ENCODE measurements at regions not wholly inside any gene's neighbourhood (a gene's known extent, or its start where the extent isn't known, plus 50 kb on each side); places are given as distances from the start of the nearest gene placed in this dataset.

- TF ChIP-seq CTCF (IDR thresholded peaks at IDR 0.05; ENCODE audit: partially characterized antibody, unreplicated experiment): no peak
- Mint-ChIP-seq H3K27me3 (ENCODE audit: unreplicated experiment) (peaks cover 4% of the 10 kb centered on the region), H3K4me3 (ENCODE audit: unreplicated experiment) (no peak overlapping the region), H3K4me1 (ENCODE audit: low read depth, unreplicated experiment) (peaks cover 8% of the 10 kb centered on the region), H3K27ac (ENCODE audit: unreplicated experiment) (no peak overlapping the region), H3K9me3 (ENCODE audit: unreplicated experiment) (peaks cover 2% of the 10 kb centered on the region), H3K36me3 (ENCODE audit: unreplicated experiment) (no peaks in the 10 kb centered on the region)
- DNase-seq: no peak
Measured at GRCh38 chr2:128550801-128551416, 232.2 kb upstream of the HS6ST1 start.

DNA sequence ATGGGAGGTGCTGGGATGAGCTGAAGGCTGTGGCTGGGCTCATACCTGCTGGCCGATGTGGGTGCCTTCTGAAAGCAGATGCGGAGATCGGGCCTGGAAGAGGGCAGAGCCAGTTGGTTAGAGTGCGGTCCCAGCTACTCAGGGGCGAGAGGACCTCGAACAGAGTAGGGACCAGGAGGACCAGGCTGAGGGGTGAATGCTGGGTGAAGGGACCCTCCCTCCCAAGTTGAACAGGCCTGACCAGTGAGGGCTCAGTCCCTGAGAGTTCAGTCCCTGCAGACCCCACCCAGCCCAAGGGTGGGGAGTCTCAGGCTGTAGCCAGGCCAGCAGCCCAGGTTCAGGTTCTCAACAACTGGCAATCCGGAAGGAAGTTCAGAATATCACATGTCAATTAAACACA is 232.8 kb upstream of the HS6ST1 start:
- DNase-seq: no peak
- no peak for TF ChIP-seq CTCF (IDR thresholded peaks at IDR 0.05; ENCODE audit: partially characterized antibody, unreplicated experiment)
- H3K27ac Mint-ChIP-seq (ENCODE audit: unreplicated experiment): no peak overlapping the region
- H3K4me1 Mint-ChIP-seq (ENCODE audit: low read depth, unreplicated experiment): peaks cover 7% of the 10 kb centered on the region
- H3K4me3 Mint-ChIP-seq (ENCODE audit: unreplicated experiment): no peak overlapping the region
- no peaks in the 10 kb centered on the region for H3K36me3 Mint-ChIP-seq (ENCODE audit: unreplicated experiment)
- H3K9me3 Mint-ChIP-seq (ENCODE audit: unreplicated experiment): peaks cover 5% of the 10 kb centered on the region
- H3K27me3 Mint-ChIP-seq (ENCODE audit: unreplicated experiment): peaks cover 4% of the 10 kb centered on the region

DNA sequence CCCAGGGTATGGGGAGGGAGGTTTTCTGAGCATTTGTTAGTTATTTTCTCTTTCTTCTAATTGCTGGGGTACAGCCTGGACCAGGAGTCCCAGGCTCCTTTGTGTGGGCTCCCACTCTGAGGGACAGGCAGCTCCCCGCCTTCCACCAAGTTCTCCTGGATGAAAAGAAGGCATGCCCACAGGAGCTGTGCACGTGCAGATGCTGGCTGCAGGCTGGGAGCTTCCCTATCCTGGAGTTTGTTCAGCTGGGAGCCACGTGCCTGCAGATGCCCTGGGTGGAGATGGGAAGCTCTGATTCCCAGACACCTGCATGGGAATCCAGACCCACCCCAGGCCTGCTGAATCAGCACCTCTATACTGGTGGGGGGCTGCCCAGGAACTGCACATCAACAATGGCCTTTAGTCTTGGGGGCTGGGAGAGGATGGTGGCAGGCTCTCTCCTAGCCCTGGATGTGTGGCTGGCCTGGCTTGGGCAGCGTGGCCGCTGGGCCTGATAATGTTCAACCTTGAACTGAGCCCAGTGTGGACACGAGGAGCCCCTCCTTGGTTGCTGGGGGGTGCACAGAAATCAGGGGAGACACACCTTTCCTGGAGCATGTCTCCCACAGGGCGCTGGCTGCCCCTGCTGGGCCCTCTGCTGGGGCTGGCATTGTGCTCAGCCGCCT is 233.6 kb upstream of the HS6ST1 start:
- peaks cover 7% of the 10 kb centered on the region for H3K4me1 Mint-ChIP-seq (ENCODE audit: low read depth, unreplicated experiment)
- H3K36me3 Mint-ChIP-seq (ENCODE audit: unreplicated experiment): no peaks in the 10 kb centered on the region
- peaks cover 5% of the 10 kb centered on the region for H3K9me3 Mint-ChIP-seq (ENCODE audit: unreplicated experiment)
- peaks cover 4% of the 10 kb centered on the region for H3K27me3 Mint-ChIP-seq (ENCODE audit: unreplicated experiment)
- no peak for TF ChIP-seq CTCF (IDR thresholded peaks at IDR 0.05; ENCODE audit: partially characterized antibody, unreplicated experiment)
- DNase-seq: no peak
- no peak overlapping the region for H3K27ac Mint-ChIP-seq (ENCODE audit: unreplicated experiment)
- H3K4me3 Mint-ChIP-seq (ENCODE audit: unreplicated experiment): no peak overlapping the region

GRCh38 chr2:128552806-128553551 is 234.3 kb upstream of the HS6ST1 start:
- peaks cover 6% of the 10 kb centered on the region for H3K27me3 Mint-ChIP-seq (ENCODE audit: unreplicated experiment)
- DNase-seq: no peak
- no peaks in the 10 kb centered on the region for H3K36me3 Mint-ChIP-seq (ENCODE audit: unreplicated experiment)
- H3K4me1 Mint-ChIP-seq (ENCODE audit: low read depth, unreplicated experiment): peaks cover 7% of the 10 kb centered on the region
- peaks cover 5% of the 10 kb centered on the region for H3K9me3 Mint-ChIP-seq (ENCODE audit: unreplicated experiment)
- no peak overlapping the region for H3K4me3 Mint-ChIP-seq (ENCODE audit: unreplicated experiment)
- no peak for TF ChIP-seq CTCF (IDR thresholded peaks at IDR 0.05; ENCODE audit: partially characterized antibody, unreplicated experiment)
- no peak overlapping the region for H3K27ac Mint-ChIP-seq (ENCODE audit: unreplicated experiment)

All from glutamatergic neuron (in vitro differentiated cells).